Breast epithelium (tissue), 3 donors: ENCODE measurements at regions not wholly inside any gene's neighbourhood (a gene's known extent, or its start where the extent isn't known, plus 50 kb on each side); places are given as distances from the start of the nearest gene placed in this dataset.
"Not testable (repeated sequence)": the region's sequence is repeated elsewhere in the genome, so short reads cannot be mapped to it uniquely, and the experiment has no call there.

ENCODE experiments used
- CTCF ChIP-seq, 3 donors: fragments of 450-650 bp; IDR thresholded peaks; one replicate each; pipeline ENCODE4 v1.5.1; 2016 to 2017; ENCODE audit warnings: antibody characterized with exemption in 3 of 3, mild to moderate bottlenecking in 3 of 3, moderate library complexity in 3 of 3
- POLR2A ChIP-seq: fragments of 450-650 bp; IDR thresholded peaks from one replicate; pipeline ENCODE4 v1.6.1; 2016; ENCODE audit warnings: antibody characterized with exemption, mild to moderate bottlenecking, moderate library complexity

GRCh38 chr6:84879385-84879784 is 115.0 kb upstream of the TBX18 start:
- not testable (repeated sequence) for TF ChIP-seq CTCF (IDR thresholded peaks at IDR 0.05); POLR2A
